KMS-11 (cell line): ENCODE measurements at regions not wholly inside any gene's neighbourhood (a gene's known extent, or its start where the extent isn't known, plus 50 kb on each side); places are given as distances from the start of the nearest gene placed in this dataset.

Experiments
- H2AFZ ChIP-seq: fragments of 200-600 bp; sonication (generic); 2 replicates; pipeline ENCODE4 v1.6.1; 2016; ENCODE audit warnings: antibody characterized with exemption, mixed run types, low read depth
- H3K27ac ChIP-seq: fragments of 200-600 bp; sonication (generic); 2 replicates; pipeline ENCODE4 v1.6.1; 2016; ENCODE audit warnings: mild to moderate bottlenecking, mixed run types
- H3K27me3 ChIP-seq: fragments of 200-600 bp; sonication (generic); 2 replicates; pipeline ENCODE4 v1.6.1; 2017; ENCODE audit warnings: mild to moderate bottlenecking, low read depth, mixed run types, moderate library complexity; ENCODE audit not compliant: insufficient read depth
- H3K36me3 ChIP-seq: fragments of 200-600 bp; sonication (generic); 2 replicates; pipeline ENCODE4 v1.6.1; 2017; ENCODE audit warnings: mild to moderate bottlenecking, mixed run types; ENCODE audit not compliant: insufficient read depth
- H3K4me1 ChIP-seq: fragments of 200-600 bp; sonication (generic); 2 replicates; pipeline ENCODE4 v1.6.1; 2016; ENCODE audit warnings: mild to moderate bottlenecking, low read depth, mixed run types; ENCODE audit not compliant: poor library complexity, severe bottlenecking
- H3K4me2 ChIP-seq: fragments of 200-600 bp; sonication (generic); 2 replicates; pipeline ENCODE4 v1.7.0; 2016; ENCODE audit warnings: mild to moderate bottlenecking, mixed run types
- H3K4me3 ChIP-seq: fragments of 200-600 bp; sonication (generic); IDR thresholded peaks from 2 replicates; pipeline ENCODE4 v1.6.1; 2017; ENCODE audit warnings: low read depth, low read length, mixed read lengths; ENCODE audit not compliant: insufficient read depth
- H3K79me2 ChIP-seq: fragments of 200-600 bp; sonication (generic); 2 replicates; pipeline ENCODE4 v1.6.1; 2016; ENCODE audit warnings: low read depth, mixed run types; ENCODE audit not compliant: insufficient read depth
- H3K9ac ChIP-seq: fragments of 200-600 bp; sonication (generic); 2 replicates; pipeline ENCODE4 v1.6.1; 2016; ENCODE audit warnings: mild to moderate bottlenecking, mixed run types
- H4K20me1 ChIP-seq: fragments of 200-600 bp; sonication (generic); 2 replicates; pipeline ENCODE4 v1.6.1; 2016; ENCODE audit warnings: mild to moderate bottlenecking, mixed run types; ENCODE audit not compliant: insufficient read depth
- CTCF ChIP-seq: fragments of 200-600 bp; sonication (generic); conservative IDR thresholded peaks from 2 replicates; pipeline ENCODE4 v1.6.1; 2017; ENCODE audit warnings: low read depth, mild to moderate bottlenecking, antibody characterized with exemption, low read length, moderate library complexity, mixed read lengths

DNA sequence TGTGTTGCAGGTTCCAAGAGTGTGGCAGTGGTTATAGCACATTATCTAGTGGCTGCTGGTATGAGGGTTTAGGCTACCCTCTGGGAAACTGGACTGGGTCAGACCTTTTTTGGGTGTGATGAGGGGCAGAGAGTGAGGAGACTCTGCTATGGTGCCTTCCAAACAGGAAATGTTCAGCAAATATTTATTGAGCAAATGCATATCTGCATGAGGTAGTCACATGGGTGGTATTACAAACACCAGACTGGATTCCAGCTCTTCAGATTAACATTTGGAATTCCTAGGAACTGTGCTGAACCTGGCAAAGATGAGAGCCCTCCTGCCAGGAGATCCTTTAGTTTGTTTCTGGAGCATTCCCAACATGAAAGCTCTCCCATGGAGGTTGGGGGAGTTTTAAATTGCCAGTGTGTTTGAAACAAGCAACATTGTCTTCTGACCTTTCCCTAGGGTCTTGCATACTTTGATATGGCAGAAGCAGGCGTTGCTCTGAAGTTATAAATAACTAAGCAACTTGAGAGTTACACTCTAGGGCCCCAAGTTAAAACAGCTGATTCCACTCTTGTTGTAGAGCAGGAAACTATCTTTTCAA is 341.2 kb upstream of the C2CD4B start:
- Histone ChIP-seq H3K4me1 (no peaks in the 10 kb centered on the region), H2AFZ (no peak overlapping the region), H3K4me3 (no peak overlapping the region), H3K27ac (no peak overlapping the region), H3K36me3 (no peaks in the 10 kb centered on the region), H3K9ac (no peak overlapping the region), H3K4me2 (no peak overlapping the region), H3K79me2 (no peaks in the 10 kb centered on the region), H4K20me1 (no peaks in the 10 kb centered on the region), H3K27me3 (no peaks in the 10 kb centered on the region)
- TF ChIP-seq CTCF = no peak

GRCh38 chr15:62509395-62509958 is 344.4 kb upstream of the C2CD4B start:
- H3K79me2 ChIP-seq = no peaks in the 10 kb centered on the region
- no peaks in the 10 kb centered on the region for H4K20me1 ChIP-seq
- TF ChIP-seq CTCF = no peak
- H3K9ac ChIP-seq = no peak overlapping the region
- no peak overlapping the region for H2AFZ ChIP-seq
- no peak overlapping the region for H3K27ac ChIP-seq
- H3K4me3 ChIP-seq = no peak overlapping the region
- no peaks in the 10 kb centered on the region for H3K36me3 ChIP-seq
- no peaks in the 10 kb centered on the region for H3K27me3 ChIP-seq
- H3K4me2 ChIP-seq = no peak overlapping the region
- H3K4me1 ChIP-seq = no peaks in the 10 kb centered on the region

- H3K36me3 ChIP-seq = no peaks in the 10 kb centered on the region
- no peak overlapping the region for H3K27ac ChIP-seq
- TF ChIP-seq CTCF = no peak
- no peak overlapping the region for H3K4me3 ChIP-seq
- H3K4me2 ChIP-seq = no peak overlapping the region
- no peak overlapping the region for H3K9ac ChIP-seq
- no peaks in the 10 kb centered on the region for H3K27me3 ChIP-seq
- no peaks in the 10 kb centered on the region for H4K20me1 ChIP-seq
- H3K79me2 ChIP-seq = no peaks in the 10 kb centered on the region
- H3K4me1 ChIP-seq = no peaks in the 10 kb centered on the region
- H2AFZ ChIP-seq = no peak overlapping the region
Observed at GRCh38 chr15:62510791-62511190, 345.7 kb upstream of the C2CD4B start.

GRCh38 chr15:62512904-62513303 is 347.8 kb upstream of the C2CD4B start:
- H4K20me1 ChIP-seq = no peaks in the 10 kb centered on the region
- no peaks in the 10 kb centered on the region for H3K36me3 ChIP-seq
- H3K9ac ChIP-seq = no peak overlapping the region
- no peaks in the 10 kb centered on the region for H3K27me3 ChIP-seq
- no peak overlapping the region for H3K4me3 ChIP-seq
- no peak for TF ChIP-seq CTCF
- H3K79me2 ChIP-seq = no peaks in the 10 kb centered on the region
- no peak overlapping the region for H3K4me2 ChIP-seq
- H2AFZ ChIP-seq = no peak overlapping the region
- no peak overlapping the region for H3K27ac ChIP-seq
- no peaks in the 10 kb centered on the region for H3K4me1 ChIP-seq
